GM12872 (cell line): ENCODE measurements at regions not wholly inside any gene's neighbourhood (a gene's known extent, or its start where the extent isn't known, plus 50 kb on each side); places are given as distances from the start of the nearest gene placed in this dataset.

Source experiments
- CTCF ChIP-seq: IDR thresholded peaks from 3 replicates; pipeline ENCODE4 v1.5.1; 2011; ENCODE audit warnings: low read depth, mild to moderate bottlenecking, low read length, moderate library complexity; ENCODE audit not compliant: insufficient read depth

DNA sequence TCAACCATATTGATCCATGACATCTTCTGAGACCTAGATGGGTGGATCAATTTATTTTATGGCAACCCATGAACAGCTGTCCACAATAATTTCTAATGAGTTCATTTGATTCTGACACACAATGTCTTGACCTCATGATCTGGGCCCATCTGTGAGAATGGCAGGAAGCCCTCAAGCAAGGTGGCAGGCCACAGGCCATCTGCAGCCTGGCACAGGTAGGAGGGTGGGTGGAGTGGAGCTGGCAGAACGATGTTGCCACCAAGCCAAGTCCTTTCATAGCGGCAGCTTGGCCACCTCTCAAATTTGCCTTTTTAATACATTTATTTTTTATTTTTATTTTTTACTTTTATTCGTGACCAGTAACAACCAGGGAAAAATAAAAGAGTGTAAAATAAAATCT, 1181.6 kb upstream of the SORCS1 start:
- no peak for TF ChIP-seq CTCF

GRCh38 chr10:108338146-108338545, 1173.6 kb upstream of the SORCS1 start:
- no peak for TF ChIP-seq CTCF

GRCh38 chr10:108336836-108337235, 1172.3 kb upstream of the SORCS1 start:
- no peak for TF ChIP-seq CTCF

DNA sequence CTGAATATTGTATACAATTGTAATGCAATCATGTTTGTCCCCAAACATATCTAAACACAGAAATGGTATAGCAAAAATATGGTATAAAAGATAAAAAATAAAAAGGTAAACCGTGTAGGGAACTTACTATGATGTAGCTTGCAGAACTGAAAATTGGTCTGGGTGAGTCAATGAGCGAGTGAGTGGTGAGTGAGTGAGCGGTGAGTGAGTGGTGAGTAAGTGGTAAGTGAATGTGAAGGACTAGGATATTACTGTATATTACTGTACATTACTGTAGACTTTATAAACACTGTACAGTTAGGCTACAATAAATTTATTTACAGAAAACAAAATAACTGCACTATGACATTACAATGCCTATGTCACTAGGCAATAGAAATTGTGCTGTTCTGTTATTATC, 1163.2 kb upstream of the SORCS1 start:
- no peak for TF ChIP-seq CTCF

- TF ChIP-seq CTCF, result no peak
Observed at GRCh38 chr10:108323274-108323798, 1158.8 kb upstream of the SORCS1 start.

GRCh38 chr10:108319434-108320222, 1155.1 kb upstream of the SORCS1 start:
- TF ChIP-seq CTCF, result no peak

DNA sequence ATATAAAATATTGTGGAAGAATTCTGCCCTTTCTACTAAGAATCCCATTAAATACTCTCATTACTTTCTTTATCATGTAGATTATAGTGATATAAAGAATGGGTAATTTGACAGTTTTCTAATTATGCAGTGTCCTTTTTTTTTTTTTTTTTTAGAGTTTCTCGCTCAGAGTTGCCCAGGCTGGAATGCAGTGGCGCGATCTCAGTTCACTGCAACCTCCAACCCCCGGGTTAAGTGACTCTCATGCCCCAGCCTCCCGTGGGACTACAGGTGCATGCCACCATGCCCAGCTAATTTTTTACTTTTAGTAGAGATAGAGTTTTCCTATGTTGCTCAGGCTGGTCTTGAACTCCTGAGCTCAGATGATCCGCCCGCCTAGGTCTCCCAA, 1143.4 kb upstream of the SORCS1 start:
- TF ChIP-seq CTCF, result no peak
